HG03565 (cell line): ENCODE measurements at regions not wholly inside any gene's neighbourhood (a gene's known extent, or its start where the extent isn't known, plus 50 kb on each side); places are given as distances from the start of the nearest gene placed in this dataset.

Experiments used
- ATAC-seq: cut with Tn5 transposase; IDR thresholded peaks from one replicate; pipeline ENCODE4 v1.9.1; 2021; ENCODE audit warnings: mild to moderate bottlenecking, moderate library complexity; ENCODE audit not compliant: unreplicated experiment

- no peak for ATAC-seq
Measured at GRCh38 chr5:17428176-17428800, 69.7 kb upstream of the TAF11L2 start.

GRCh38 chr5:17429353-17429752 lies 68.7 kb upstream of the TAF11L2 start:
- ATAC-seq, result no peak

GRCh38 chr5:17430241-17430640 lies 67.8 kb upstream of the TAF11L2 start:
- no peak for ATAC-seq

GRCh38 chr5:17431272-17432050 lies 66.6 kb upstream of the TAF11L2 start:
- ATAC-seq, result no peak

GRCh38 chr5:17432569-17432968 lies 65.5 kb upstream of the TAF11L2 start:
- no peak for ATAC-seq

- ATAC-seq, result no peak
Measured at GRCh38 chr5:17433406-17433805, 64.6 kb upstream of the TAF11L2 start.

GRCh38 chr5:17434982-17435381 lies 63.0 kb upstream of the TAF11L2 start:
- peak; percentile 64 for ATAC-seq

GRCh38 chr5:17436350-17436749 lies 61.7 kb upstream of the TAF11L2 start:
- ATAC-seq, result peak; percentile 33

GRCh38 chr5:17436761-17437221 lies 61.2 kb upstream of the TAF11L2 start:
- ATAC-seq, result peak; percentile 70

- no peak for ATAC-seq
Measured at GRCh38 chr5:17438027-17438426, 60.0 kb upstream of the TAF11L2 start.

- ATAC-seq, result no peak
Measured at GRCh38 chr5:17439956-17440355, 58.1 kb upstream of the TAF11L2 start.

GRCh38 chr5:17440766-17441165 lies 57.3 kb upstream of the TAF11L2 start:
- no peak for ATAC-seq

- ATAC-seq, result no peak
Measured at GRCh38 chr5:17441351-17441750, 56.7 kb upstream of the TAF11L2 start.

- ATAC-seq, result no peak
Measured at GRCh38 chr5:17443333-17444130, 54.5 kb upstream of the TAF11L2 start.

GRCh38 chr5:17444496-17444895 lies 53.5 kb upstream of the TAF11L2 start:
- ATAC-seq, result no peak

- ATAC-seq, result no peak
Measured at GRCh38 chr5:17445185-17445584, 52.8 kb upstream of the TAF11L2 start.
